ENCODE measurements at regions not wholly inside any gene's neighbourhood (a gene's known extent, or its start where the extent isn't known, plus 50 kb on each side); places are given as distances from the start of the nearest gene placed in this dataset.
"Not testable (repeated sequence)": the region's sequence is repeated elsewhere in the genome, so short reads cannot be mapped to it uniquely, and the experiment has no call there.

DNA sequence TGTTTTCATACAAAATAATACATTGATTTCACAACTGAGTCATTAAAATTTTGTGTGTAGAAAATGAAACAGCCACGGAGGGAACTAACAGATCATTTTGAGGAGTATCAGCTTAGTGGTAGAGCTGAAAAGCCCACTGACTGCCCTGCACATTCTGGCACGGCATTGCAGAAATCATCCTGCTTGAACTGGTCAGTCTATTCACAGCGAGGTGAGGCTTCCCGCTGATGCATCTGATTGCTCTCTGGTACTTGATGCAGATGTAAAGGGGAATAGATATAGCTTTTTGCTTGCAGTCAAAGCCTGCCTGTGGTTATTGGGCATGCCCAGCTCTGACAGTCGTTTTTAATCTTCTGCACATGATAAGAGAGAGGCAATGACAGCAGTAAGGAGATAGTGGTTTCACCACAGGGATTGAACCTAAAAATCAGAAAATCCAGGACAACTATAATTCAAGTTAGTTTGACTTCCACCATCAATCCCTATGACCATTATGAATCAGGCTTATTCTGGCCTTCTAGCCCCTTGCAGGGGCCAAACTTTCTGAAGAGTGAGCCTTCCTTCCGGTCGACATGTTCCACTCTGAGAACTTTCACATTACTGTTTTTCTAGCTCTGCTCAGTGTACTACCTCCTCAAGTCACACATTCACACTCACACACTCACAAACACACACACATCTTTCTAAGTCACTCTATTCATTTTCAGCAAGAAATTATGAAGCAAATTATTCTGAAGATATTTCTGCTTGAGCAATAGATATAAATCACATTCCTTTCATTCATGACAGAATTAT is 782.8 kb upstream of the NUDT12 start:
- DNase-seq (ENCODE audit: low spot score), result no peak

DNA sequence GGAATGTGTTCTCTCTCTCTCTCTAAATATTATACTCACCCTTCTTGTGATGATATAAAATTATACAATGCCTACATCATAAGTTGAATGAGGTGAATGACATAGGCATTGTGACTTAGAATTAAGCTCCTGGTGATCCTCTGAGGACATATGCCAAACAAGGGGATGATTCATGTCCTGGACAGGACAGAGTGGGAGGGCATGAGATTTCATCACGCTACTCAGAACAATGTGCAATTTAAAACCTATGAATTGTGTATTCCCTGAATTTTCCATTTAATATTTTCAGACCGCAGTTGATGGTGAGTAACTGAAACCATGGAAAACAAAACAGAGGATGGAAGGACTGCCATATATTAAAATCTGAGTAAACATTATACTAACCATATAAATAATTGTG is 782.2 kb upstream of the NUDT12 start:
- no peak for DNase-seq (ENCODE audit: low spot score)

DNA sequence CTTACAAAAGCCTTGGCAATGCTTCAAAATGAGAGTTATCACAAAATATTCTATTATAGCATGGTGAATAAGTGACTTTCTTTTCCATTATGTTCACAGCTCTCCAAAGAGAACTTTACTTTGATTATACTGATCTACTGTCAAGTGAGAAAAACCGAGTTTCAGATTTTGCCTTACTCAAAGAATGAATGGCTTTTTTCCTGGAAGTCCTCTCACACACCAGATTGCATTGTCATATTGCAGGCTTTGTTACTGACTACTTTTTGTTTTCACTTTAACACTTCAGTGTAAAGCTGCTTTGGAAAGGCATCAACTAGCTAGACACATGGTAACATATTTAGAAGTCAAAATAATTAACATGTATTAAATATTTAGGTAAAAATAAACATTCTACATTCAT is 765.2 kb upstream of the NUDT12 start:
- DNase-seq (ENCODE audit: low spot score), result no peak

DNA sequence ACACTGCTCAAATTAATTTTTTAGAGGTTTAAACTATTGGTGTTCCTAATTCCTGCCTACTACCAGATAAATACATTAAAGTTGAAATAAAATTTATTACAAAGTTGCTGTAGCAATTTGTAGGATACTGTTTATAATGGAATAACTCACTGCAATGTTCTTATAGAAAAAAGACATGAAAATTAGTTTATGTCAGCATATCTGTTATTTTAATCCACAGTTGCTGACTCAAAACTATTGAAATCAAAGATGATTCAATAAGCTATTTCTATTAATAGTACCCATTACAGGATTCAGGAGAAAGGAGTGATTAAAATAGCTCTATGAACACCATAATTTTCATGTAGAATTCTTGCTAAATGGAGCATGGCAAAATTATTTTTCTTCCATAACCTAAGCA is 764.4 kb upstream of the NUDT12 start:
- DNase-seq (ENCODE audit: low spot score), result no peak

DNA sequence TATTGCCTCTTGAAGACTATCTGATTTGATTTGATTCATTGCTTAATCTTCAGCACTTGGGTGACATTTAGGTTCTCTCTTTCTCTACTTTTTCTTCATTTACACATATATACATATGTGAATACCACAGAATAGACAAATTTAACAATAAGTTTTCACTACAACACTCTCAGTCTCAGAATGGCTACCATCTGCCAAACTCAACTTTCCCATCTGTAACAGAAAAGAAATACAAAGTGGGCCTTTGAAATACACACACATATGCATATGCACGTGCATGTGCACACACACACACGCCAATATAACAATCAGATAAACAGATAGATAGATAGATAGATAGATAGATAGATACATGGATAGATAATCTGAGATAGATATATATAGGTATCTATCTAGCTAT is 762.8 kb upstream of the NUDT12 start:
- no peak for DNase-seq (ENCODE audit: low spot score)

DNA sequence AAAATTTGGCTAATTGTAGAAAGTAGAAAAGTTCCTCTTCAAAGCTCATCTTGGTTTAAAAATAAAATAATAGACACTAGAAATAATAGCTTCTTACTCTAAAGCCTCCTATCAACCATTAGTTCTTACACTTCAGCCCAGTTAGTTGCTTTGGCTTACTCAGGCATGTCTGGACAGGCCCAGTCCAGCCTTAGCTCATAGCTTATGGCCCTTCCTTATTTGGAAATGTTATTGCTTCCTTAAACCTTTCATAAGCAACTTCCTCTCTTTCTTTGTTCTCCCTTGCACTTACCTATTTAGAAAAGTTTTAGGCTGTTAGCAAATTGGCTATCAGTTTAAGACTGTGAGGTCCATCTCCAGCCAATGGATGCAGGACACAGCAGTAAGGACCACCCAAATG is 754.1 kb upstream of the NUDT12 start:
- not testable (repeated sequence) for DNase-seq (ENCODE audit: low spot score)

DNA sequence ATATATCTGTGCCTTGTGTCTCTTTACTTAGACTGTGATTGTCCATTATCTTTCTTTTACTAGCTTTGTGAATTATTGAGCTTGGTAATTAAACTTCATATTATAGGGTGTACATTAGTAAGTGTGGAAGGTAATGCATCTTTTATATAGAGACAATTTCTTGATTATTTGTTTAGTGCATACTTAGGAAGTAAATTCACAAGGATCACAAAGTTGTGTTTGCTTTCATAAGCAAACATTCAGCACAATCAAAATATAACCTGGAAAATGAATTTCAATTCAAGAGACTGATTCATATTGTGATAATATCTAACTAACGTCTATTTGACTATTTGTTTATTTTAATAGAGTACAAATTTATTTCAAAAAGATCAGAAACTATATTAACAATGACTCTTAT is 749.9 kb upstream of the NUDT12 start:
- DNase-seq (ENCODE audit: low spot score), result no peak

DNA sequence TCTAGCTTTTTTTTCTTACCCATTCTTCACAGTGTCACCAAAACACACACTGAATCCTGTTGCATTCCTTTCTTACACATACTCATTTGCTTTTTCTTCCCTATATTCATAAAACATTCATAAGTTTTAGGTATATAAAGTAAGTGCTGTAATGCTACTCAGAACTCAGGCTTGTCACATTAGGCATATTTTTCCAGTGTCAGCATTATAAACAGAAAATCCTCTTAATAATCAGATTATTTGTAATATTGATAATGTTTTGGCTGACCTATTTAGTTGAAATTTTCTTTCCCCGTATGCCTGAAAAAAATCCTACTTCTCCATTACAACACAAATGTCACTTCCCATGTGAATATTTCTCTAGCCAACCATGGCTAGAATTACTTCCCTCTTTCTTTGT is 743.0 kb upstream of the NUDT12 start:
- no peak for DNase-seq (ENCODE audit: low spot score)

DNA sequence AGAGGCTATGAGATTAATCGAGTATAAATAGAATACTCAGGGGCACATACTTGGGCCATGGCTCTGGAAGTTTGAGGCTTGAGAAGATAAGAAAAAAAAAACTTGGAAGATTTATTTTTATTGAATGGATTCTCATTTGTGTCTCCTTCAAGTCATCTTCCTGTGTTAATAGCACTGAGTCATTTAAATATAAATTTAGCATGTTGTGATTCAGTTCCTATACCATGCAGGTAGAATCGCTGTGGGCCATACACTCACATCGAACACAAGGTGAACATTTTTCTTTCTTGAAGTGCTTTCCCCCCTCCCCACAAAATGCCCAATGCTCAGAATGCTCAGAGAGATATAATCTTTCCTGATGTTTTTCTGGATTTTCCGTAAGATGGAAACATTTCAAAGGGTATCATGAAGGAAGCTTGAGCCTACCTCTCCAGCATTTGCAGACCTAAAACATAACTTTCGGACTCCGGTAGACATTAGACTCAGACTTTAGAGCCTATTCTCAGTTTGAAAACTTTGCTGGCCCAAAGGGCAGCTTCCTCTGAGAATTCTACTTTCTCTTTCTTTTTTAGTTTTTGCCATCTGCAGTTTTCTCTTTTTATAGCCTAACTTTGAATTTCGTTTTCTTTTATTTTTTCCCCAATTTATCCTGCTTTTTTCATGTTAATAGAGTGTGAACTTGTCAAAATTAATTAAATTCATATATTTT is 737.6 kb upstream of the NUDT12 start:
- DNase-seq (ENCODE audit: low spot score), result no peak

DNA sequence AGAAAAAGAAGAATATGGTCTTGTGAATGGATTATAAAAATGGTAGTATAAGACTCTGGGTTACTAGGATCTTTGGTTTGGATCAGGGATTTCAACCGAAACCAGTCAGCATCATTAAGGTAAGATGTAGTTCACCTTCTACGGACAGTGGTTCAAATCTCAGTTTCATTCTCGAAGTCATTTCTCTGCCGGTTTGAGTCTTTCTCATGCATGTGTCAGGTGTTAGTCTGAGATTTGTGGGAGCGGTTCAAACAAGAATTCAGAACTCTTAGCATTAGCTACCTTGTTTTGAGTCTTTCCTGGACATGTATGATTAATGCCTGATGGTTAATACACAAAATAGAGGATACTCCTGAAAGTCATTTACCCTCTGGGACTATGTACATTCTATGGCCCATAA is 735.9 kb upstream of the NUDT12 start:
- no peak for DNase-seq (ENCODE audit: low spot score)

DNA sequence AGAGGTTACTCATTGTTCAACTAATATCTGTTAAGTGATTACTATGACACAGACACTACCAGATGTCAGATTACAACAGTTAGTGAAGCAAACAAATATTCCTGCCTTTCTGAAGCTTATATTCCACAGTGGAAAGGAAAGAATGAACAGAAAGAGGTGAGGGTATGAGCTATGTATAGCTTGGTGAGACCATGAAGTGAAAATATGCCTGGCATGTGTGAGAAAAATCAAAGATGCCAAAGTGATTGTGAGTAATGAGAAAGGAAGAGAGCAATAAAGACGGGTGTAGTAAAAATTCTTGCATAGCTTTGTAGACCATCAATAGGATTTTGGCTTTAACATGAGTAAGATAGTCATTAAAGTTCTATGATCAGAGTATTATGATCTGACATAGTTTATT is 734.5 kb upstream of the NUDT12 start:
- no peak for DNase-seq (ENCODE audit: low spot score)

DNA sequence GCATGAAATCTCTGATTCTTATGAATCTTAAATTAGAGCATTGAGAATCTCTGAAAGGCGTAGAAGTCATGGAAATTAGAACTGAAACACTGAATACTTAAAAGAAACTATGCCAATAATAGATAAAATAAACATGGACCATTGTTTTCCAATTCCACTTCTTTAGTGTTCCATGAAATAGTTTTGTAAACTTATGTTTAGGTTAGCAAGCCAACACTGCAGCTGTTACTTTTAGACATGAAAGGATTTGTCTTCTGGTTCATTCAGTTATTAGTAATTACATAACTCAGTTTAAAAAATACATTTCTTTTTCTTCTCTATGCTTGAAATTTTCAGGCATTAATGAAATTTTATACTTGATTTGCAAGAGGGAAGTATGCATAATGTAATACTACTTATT is 733.4 kb upstream of the NUDT12 start:
- no peak for DNase-seq (ENCODE audit: low spot score)

DNA sequence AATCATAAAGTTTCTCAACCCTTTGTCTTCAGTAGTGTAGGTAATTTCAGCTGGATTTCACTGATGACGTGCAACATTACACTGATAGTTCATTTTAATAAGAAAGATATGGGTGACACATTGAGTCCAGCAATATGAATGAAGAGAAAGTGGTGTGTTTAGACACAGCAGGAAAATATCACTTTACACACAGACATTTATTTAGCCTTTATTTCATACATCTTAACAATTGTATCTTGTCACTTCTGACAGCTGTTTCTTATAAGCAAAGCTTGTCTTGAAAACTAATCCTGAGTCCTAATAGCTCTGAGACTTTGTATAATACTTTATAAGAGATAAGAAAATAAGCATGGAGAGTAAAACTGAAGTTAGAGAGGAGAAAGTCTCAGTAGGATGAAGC is 720.5 kb upstream of the NUDT12 start:
- DNase-seq (ENCODE audit: low spot score), result no peak

DNA sequence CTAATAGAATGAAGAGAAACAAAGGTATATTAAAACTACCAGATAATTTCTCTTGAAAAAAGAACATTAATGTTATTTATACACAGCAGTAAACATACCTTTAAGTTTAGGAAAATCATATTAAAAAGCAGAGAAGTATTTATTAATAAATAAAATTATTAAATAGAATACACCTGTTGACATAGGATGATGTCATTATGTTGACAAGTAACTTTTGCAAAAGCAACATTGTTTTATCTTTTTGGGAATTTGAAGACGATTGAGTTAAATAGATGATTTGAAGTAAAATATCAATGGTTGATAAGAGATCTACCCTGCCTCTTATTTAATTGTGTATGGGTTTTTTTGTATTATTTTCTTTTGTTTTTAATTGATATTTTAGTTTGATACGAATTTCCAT is 711.1 kb upstream of the NUDT12 start:
- no peak for DNase-seq (ENCODE audit: low spot score)

DNA sequence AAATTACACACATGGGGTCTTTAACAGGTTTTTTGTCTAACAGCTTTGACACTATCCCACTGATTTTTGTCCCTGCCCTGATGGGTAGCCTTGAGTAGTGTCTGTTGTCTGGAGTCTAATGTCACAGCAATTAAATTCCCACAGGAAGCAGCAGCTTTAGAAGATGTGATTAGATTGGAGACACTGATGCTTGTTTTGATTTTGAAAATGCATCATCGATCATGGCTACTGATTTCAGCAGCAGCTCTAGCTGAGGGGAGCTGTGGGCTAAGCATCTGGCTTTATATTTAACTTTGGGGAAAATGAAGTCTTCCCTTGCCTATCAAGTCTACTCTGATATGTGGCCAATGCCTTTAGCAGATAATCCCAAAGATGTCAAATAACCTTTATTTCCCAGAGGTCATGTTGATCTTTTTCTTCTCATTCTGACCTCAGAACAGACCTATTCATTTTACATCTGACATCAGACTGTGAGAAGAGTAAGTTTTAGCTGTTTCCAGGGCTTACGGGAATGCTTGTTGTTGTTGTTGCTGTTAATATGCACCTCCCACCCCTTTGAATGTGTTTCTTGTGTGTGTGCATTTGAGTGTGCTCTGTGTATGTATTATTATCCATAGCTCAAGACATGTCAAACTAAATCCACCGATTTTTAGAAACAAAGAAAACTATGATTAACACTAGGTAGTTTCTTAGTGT is 704.9 kb upstream of the NUDT12 start:
- no peak for DNase-seq (ENCODE audit: low spot score)

DNA sequence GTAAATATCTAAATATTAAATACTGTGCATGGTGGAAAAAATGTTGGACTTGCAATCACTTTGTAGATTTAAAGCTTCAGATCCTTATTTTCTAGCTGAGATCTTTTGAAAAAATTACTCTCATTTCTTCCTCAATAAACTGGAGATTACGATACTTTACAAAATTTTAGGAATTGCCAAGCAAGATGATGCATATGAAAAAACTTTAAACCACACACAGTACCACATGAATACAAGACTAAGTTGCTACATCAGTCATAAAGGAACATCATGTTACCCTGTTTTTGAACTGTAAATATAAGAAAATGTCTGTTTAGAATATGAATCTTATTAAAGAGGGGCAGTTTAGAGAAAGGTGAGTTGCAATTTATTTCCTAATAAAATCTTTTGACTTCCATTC is 703.6 kb upstream of the NUDT12 start:
- DNase-seq (ENCODE audit: low spot score), result no peak

DNA sequence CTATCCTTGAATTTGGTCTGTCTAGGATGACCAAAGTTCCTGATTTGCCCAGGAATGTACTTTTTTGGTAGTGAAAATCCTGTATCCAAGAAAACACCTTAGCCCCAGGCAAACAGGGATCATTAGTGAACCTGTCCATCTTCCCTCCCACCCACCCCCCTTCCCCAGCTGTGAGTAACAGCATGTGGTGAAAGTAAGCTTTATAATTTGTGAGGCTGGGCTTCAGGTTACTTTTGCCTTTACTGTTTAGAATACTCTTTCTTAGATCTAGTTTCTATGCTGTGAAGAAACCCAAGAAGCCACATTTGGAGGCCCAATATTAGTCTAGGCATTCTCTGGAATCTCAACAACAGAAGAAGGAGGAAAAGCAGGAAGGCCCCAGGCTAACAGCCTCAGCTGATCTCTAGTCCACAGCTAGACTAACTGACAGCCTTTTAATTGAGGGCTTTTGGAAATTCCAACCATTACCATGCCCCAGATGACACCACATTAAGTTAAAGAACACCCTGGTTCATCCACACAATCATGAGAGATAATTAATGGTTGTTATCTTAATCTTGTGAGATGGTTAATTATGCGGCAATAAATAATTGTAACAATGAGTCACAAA is 703.0 kb upstream of the NUDT12 start:
- no peak for DNase-seq (ENCODE audit: low spot score)

DNA sequence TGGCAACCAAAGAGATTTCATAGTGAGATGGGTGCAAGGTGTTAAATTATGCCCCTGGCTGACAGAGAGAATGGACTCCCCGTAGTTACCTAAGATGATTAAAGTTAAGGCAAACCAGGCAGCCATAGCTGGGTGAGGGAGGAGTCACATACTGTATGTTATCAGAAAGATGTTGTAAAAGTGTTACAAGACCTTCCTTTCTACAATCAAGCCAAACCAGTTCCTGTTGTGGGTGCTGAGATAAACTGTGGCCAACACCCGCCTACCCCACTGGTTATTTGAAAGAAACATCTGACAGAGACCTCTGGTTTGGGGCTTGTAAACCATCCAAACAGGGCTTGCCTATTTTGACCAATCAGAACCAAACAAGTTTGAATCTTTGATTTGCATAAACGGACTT is 684.7 kb upstream of the NUDT12 start:
- DNase-seq (ENCODE audit: low spot score), result no peak

DNA sequence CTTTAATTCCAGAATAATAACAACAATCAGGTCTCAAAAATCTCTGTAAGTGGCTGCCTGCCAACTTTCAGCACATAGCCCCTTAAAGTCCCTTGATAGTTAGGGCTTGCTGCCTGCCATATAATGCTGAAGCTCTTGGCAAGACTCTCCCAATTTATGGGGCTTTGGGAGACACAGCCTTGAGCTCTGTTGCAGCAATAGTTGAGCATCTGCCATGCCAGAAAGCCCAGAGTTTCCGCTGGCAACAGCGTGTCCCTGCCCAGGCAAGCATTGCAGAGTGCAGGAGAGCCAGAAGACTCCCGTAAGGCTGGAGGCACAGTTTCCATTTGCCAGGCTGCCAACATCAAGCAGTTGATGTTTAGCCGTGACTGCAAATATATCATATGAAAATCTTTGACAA is 678.5 kb upstream of the NUDT12 start:
- peak; percentile 74 for DNase-seq (ENCODE audit: low spot score)

DNA sequence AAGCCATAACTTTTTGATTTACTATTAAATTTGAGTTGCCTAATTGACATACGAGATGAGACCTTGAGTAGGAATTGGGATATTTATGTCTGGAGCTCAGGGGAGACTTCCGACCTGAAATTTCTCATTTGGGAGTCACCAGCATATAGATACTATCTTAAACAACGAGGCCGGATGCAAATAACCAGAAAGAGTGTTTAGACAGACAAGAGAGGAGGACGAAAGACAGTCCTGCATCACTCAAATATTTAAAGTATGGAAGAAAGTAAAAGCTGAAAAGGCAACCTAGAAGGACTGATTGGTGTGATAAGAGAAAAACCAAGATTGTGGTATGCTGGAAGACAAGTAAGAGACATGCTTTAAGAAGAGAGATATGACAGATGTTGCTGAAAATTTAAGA is 675.0 kb upstream of the NUDT12 start:
- no peak for DNase-seq (ENCODE audit: low spot score)

DNA sequence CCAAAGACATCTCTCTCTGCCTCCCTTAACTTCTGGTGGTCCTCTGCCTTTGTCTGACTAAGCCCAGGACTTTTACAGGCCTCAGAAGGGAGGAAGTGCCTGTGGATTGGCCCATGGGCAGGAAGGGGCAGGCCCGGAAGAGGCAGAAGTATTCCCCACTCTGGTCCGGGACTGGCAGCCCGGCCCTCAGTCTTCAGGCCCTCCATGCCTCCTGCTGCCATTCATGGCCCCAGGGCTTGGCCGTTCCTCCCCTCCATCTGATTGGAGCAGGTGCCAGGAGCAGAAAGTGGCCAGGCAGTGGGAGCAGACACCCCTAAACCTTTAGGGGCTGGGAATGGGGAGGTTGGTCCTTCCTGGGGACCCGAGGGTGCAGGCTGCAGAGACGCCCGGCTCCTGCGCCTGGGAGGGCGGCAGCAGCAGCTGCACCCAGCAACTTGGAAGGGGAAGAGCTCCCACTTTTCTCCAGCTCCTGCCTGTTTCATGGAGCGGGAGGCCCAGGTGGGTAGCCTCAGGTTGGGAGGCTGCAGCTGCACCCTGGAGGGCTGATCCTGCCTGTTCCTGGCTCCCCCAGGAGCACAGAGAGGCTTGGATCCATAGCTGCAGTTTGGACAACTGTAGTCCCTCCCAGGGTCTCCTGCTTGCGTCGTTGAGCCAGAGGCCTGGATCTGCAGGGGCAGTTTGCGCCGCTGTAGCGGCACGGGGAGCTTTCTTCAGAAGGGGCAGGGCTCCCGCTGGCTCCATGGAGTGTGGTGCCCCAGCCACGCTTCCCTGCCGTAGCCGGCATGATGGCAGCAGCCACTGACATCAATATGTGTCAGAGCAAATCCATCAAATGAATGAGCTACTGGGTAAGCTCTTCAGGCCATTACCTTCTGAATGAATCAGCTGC is 661.5 kb upstream of the NUDT12 start:
- no peak for DNase-seq (ENCODE audit: low spot score)

DNA sequence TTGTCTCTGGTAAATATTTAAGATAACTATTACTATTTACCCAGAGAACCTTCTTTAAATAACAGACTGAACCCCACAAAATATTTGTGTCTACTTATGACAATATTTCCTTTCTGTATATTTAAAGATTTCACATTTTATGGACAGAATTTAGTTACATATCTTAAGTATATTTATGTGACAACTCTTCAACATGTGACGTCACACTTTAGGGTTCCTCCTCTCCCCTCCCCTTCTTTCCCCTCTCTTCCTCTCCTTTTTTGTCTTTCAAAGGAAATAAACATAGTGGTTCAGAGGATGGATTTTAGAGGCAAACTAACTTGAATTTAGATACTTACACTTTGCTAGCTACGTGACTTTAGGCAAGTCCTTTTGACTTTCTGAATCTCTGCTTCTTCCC is 655.6 kb upstream of the NUDT12 start:
- no peak for DNase-seq (ENCODE audit: low spot score)
